ENCODE measurements at regions not wholly inside any gene's neighbourhood (a gene's known extent, or its start where the extent isn't known, plus 50 kb on each side); places are given as distances from the start of the nearest gene placed in this dataset.

DNA sequence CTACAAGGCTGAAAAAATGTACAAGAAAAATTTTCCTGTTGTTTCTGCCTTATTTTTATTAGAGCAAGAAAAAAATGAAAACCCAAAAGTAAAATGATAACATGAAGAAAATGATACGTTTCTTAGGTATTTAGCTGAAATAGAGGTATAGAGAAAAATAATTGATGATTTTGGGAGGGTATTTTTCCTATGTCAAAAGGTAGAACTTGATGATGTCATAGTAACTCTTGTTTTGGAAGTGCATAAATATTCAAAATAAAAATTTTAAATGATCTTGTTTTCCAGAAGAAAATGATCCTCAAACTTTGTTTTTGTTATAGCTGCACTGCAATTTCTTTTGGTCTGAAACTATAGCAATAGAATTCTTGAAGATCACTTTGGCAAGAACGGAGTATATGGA is 608.8 kb upstream of the BOD1L1 start:
- Mint-ChIP-seq H3K4me3 (ENCODE audit: unreplicated experiment) (no peak overlapping the region), H3K9me3 (ENCODE audit: unreplicated experiment) (no peaks in the 10 kb centered on the region), H3K4me1 (ENCODE audit: unreplicated experiment) (no peaks in the 10 kb centered on the region), H3K27ac (ENCODE audit: unreplicated experiment) (no peak overlapping the region), H3K36me3 (ENCODE audit: low read depth, unreplicated experiment) (no peaks in the 10 kb centered on the region), H3K27me3 (ENCODE audit: unreplicated experiment) (no peaks in the 10 kb centered on the region)
- TF ChIP-seq, protein P1, sequence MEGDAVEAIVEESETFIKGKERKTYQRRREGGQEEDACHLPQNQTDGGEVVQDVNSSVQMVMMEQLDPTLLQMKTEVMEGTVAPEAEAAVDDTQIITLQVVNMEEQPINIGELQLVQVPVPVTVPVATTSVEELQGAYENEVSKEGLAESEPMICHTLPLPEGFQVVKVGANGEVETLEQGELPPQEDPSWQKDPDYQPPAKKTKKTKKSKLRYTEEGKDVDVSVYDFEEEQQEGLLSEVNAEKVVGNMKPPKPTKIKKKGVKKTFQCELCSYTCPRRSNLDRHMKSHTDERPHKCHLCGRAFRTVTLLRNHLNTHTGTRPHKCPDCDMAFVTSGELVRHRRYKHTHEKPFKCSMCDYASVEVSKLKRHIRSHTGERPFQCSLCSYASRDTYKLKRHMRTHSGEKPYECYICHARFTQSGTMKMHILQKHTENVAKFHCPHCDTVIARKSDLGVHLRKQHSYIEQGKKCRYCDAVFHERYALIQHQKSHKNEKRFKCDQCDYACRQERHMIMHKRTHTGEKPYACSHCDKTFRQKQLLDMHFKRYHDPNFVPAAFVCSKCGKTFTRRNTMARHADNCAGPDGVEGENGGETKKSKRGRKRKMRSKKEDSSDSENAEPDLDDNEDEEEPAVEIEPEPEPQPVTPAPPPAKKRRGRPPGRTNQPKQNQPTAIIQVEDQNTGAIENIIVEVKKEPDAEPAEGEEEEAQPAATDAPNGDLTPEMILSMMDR (IDR thresholded peaks at IDR 0.05; ENCODE audit: unreplicated experiment) = no peak
- DNase-seq (ENCODE audit: low spot score) = no peak

DNA sequence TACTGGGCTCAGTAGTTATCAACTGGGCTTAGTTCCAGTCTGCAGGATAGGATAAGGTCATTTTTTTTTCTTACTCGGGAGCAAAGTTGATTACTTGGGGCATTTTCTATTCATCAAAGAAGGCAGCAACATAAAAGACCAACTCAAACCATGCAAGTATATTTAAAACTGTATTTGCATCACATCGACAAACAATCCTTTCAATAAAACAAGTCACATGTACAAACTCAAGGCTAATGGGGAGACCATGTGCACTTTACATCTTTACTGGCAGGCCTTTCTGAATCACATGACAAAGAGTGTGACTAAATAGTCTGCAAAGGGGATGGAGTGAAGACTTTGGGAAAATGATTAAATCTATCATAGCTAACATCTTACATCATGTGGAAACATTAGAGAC is 610.4 kb upstream of the BOD1L1 start:
- no peaks in the 10 kb centered on the region for H3K9me3 Mint-ChIP-seq (ENCODE audit: unreplicated experiment)
- H3K27me3 Mint-ChIP-seq (ENCODE audit: unreplicated experiment) = no peaks in the 10 kb centered on the region
- no peaks in the 10 kb centered on the region for H3K36me3 Mint-ChIP-seq (ENCODE audit: low read depth, unreplicated experiment)
- no peak overlapping the region for H3K4me3 Mint-ChIP-seq (ENCODE audit: unreplicated experiment)
- no peak for DNase-seq (ENCODE audit: low spot score)
- no peak overlapping the region for H3K27ac Mint-ChIP-seq (ENCODE audit: unreplicated experiment)
- H3K4me1 Mint-ChIP-seq (ENCODE audit: unreplicated experiment) = no peaks in the 10 kb centered on the region
- TF ChIP-seq, protein P1 (IDR thresholded peaks at IDR 0.05; ENCODE audit: unreplicated experiment) = no peak

DNA sequence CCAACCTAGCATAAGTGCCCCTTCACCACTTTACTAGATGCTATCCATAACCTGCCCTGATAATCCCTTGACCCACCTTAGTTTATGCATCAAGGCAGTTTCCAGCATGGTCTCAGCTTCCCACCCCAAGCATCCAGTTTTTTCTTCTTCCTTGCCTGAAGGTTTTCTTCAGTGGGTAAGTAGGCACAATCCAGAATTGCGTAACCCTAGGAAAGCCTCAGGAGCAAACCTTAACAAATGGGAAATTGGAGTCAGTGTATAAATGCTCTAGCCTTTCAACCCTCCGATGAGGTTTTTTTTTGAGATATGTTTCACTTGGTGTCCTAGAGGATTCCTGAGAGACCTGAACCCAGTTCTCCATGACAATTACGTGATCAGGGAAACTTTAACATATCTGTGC is 614.0 kb upstream of the BOD1L1 start:
- no peaks in the 10 kb centered on the region for H3K9me3 Mint-ChIP-seq (ENCODE audit: unreplicated experiment)
- no peaks in the 10 kb centered on the region for H3K4me1 Mint-ChIP-seq (ENCODE audit: unreplicated experiment)
- DNase-seq (ENCODE audit: low spot score) = no peak
- no peak overlapping the region for H3K27ac Mint-ChIP-seq (ENCODE audit: unreplicated experiment)
- H3K27me3 Mint-ChIP-seq (ENCODE audit: unreplicated experiment) = no peaks in the 10 kb centered on the region
- H3K36me3 Mint-ChIP-seq (ENCODE audit: low read depth, unreplicated experiment) = no peaks in the 10 kb centered on the region
- TF ChIP-seq, protein P1 (IDR thresholded peaks at IDR 0.05; ENCODE audit: unreplicated experiment) = no peak
- no peak overlapping the region for H3K4me3 Mint-ChIP-seq (ENCODE audit: unreplicated experiment)

DNA sequence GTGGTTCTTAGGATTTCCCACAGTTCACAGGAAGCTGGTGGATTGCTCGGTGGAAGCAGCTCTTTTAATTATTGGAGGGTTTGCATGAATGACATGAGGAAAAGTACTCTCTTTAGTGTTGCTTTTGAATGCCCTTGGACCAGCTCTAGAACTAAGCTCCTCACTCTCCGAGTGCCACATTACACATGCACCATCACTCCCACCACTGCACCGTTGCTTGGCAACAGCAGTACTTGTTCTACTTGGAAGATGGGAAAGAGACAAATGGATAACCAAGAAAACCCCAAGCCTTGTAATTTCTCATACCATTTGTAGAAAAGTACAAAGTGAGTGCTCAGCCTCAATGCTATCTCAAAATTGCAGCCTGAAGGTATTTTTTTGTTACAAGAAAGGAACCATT is 620.2 kb upstream of the BOD1L1 start:
- DNase-seq (ENCODE audit: low spot score) = no peak
- H3K36me3 Mint-ChIP-seq (ENCODE audit: low read depth, unreplicated experiment) = no peaks in the 10 kb centered on the region
- H3K27me3 Mint-ChIP-seq (ENCODE audit: unreplicated experiment) = no peaks in the 10 kb centered on the region
- no peak overlapping the region for H3K4me3 Mint-ChIP-seq (ENCODE audit: unreplicated experiment)
- TF ChIP-seq, protein P1 (IDR thresholded peaks at IDR 0.05; ENCODE audit: unreplicated experiment) = no peak
- no peaks in the 10 kb centered on the region for H3K4me1 Mint-ChIP-seq (ENCODE audit: unreplicated experiment)
- no peaks in the 10 kb centered on the region for H3K9me3 Mint-ChIP-seq (ENCODE audit: unreplicated experiment)
- H3K27ac Mint-ChIP-seq (ENCODE audit: unreplicated experiment) = no peak overlapping the region

DNA sequence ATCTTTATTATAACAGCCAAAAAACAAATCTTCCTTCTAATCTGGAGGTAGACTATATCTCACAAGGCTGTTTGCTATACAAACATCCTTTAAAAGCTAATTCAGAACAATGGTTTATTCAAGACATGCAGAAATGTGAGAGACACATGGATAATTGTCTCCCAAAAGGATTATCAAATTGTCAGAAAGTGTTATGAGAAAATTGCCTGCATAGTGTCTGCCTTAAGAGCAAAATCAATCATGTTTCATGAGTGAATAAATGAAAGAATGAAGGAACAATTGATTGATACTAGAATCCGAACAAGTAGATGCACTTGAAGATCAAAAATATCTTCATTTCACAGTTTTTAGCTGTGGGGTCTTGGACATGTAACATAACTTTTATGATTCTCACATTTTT is 621.7 kb upstream of the BOD1L1 start:
- DNase-seq (ENCODE audit: low spot score) = no peak
- H3K4me1 Mint-ChIP-seq (ENCODE audit: unreplicated experiment) = no peaks in the 10 kb centered on the region
- no peaks in the 10 kb centered on the region for H3K9me3 Mint-ChIP-seq (ENCODE audit: unreplicated experiment)
- H3K4me3 Mint-ChIP-seq (ENCODE audit: unreplicated experiment) = no peak overlapping the region
- no peaks in the 10 kb centered on the region for H3K36me3 Mint-ChIP-seq (ENCODE audit: low read depth, unreplicated experiment)
- H3K27ac Mint-ChIP-seq (ENCODE audit: unreplicated experiment) = no peak overlapping the region
- no peaks in the 10 kb centered on the region for H3K27me3 Mint-ChIP-seq (ENCODE audit: unreplicated experiment)
- TF ChIP-seq, protein P1 (IDR thresholded peaks at IDR 0.05; ENCODE audit: unreplicated experiment) = no peak
